ENCODE measurements at regions not wholly inside any gene's neighbourhood (a gene's known extent, or its start where the extent isn't known, plus 50 kb on each side); places are given as distances from the start of the nearest gene placed in this dataset.
"Not testable (repeated sequence)": the region's sequence is repeated elsewhere in the genome, so short reads cannot be mapped to it uniquely, and the experiment has no call there.

DNA sequence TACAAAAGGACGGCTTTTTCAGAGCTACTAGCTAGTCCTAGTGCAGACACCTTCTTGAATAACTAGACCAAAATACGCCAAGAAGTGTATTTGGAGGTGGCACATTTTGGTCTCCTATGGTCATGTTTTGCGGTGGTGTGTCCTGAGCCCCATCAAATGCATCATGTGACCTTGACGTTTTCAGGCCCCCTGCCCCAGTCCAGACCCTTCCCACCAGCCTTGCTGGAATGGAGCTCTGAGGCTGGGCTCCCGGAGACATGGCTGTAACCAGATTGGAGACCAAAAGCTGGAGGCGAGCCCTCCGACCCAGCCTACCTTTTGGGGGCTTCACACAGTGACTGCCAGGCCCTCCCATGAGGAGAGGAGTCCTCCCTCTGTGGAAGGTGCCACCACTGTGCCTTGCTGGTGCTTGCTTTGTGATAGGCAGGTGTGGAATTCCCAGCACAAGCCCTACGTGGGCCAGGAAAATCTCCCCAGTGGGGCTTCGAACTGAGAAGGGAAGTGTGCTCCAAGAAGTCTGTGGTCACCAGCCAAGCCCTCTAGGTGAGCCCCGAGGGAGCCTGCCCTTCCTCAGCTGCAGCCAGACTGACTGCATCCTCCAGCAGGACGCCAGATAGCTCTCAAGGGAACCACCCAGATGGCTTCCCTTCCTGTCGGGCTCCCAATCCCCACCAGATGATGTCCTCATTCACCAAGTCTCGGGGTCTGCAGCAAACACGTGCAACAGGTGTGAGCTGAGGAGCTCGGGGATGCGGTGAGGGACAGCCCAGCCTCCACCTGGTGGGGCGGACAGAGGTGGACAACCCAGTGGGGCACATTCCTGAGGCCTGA, 126.2 kb downstream of the ASB7 start:
- Histone ChIP-seq H3K4me3 (no peak overlapping the region), H3K4me1 (peaks cover 46% of the 10 kb centered on the region), H3K27me3 (no peaks in the 10 kb centered on the region), H3K4me2 (peak overlapping the region; percentile 67), H4K20me1 (no peaks in the 10 kb centered on the region), H3K9ac (no peak overlapping the region), H3K27ac (no peak overlapping the region), H3K9me3 (no peaks in the 10 kb centered on the region; the same call in 1 of the 2 replicates), H3K36me3 (no peaks in the 10 kb centered on the region)
- no peak for TF ChIP-seq Cebpa-rat (IDR thresholded peaks at IDR 0.05)

DNA sequence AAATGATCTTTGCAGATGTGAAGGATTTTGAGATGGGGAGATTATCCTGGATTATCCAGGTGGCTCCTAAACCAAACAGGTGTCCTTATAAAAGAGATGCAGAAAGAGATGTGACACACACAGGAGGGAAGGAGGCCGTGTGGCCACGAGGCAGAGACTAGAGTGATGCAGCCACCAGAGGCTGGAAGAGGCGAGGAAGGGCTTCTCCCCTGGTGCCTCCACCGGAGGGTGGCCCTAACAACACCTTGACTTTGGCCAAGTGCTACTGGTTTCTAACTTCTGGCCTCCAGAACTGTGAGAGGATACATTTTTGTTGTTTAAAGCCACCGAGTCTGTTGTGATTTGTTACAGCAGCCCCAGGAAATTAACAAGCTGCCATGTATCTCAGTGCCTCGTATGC, 127.1 kb downstream of the ASB7 start:
- Histone ChIP-seq H3K36me3 (no peaks in the 10 kb centered on the region), H3K27me3 (no peaks in the 10 kb centered on the region), H4K20me1 (no peaks in the 10 kb centered on the region), H3K27ac (no peak overlapping the region), H3K4me1 (peaks cover 46% of the 10 kb centered on the region), H3K4me3 (no peak overlapping the region), H3K9ac (no peak overlapping the region), H3K9me3 (peaks cover 7% of the 10 kb centered on the region), H3K4me2 (peak overlapping the region; percentile 67)
- no peak for TF ChIP-seq Cebpa-rat (IDR thresholded peaks at IDR 0.05)

DNA sequence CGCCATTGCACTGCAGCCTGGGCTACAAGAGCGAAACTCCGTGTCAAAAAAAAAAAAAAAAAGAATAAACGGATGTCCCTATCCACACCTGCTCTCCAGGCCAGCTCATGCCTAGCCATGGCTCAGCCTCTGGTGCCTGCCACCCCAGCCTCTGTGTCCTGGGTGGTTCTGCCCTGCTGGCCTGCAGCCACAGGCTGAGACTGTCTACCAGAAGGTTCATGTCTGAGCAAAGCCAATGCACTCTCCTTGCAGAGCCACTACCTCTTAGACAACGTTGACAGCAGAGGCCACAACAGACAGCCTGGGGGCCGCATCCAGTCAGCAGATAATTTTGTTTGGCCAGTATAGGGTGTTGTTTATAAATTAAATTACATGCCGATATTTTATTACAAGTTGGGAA, 127.7 kb downstream of the ASB7 start:
- no peaks in the 10 kb centered on the region for H4K20me1 ChIP-seq
- peaks cover 7% of the 10 kb centered on the region for H3K9me3 ChIP-seq
- no peak overlapping the region for H3K4me3 ChIP-seq
- no peak overlapping the region for H3K4me2 ChIP-seq
- H3K36me3 ChIP-seq: no peaks in the 10 kb centered on the region
- no peak overlapping the region for H3K9ac ChIP-seq
- H3K4me1 ChIP-seq: peaks cover 46% of the 10 kb centered on the region
- H3K27me3 ChIP-seq: no peaks in the 10 kb centered on the region
- no peak overlapping the region for H3K27ac ChIP-seq
- no peak for TF ChIP-seq Cebpa-rat (IDR thresholded peaks at IDR 0.05)

DNA sequence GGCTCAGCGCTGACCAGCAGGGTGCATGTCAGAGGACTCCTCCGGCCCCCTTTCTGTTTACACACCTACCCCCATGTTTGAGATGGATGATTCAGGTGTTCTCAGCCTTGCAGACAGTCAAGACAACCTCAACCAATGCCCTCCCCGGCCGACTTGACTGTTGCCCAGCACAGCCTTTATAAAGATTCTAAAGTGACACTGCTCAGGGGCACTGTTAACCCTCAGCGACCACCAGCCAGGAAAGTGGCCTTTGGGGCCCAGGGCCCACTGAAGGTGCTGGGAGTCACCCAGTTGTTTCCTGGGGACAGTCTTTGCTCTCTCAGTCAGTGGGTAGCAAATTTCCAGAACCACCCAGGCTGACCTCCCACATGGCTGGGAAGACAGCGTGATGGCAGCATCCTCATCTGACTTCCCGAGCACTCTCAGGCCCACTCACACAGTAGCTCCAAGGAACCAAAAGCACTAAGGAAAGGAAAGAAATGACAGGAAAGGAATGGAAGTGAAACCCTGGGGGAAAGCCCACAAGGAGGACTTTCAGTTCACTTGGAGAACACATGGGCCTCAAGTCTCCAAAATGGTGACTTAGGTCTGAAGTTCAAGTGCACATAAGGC, 128.4 kb downstream of the ASB7 start:
- Histone ChIP-seq H3K27ac (no peak overlapping the region), H3K9me3 (peaks cover 7% of the 10 kb centered on the region)

DNA sequence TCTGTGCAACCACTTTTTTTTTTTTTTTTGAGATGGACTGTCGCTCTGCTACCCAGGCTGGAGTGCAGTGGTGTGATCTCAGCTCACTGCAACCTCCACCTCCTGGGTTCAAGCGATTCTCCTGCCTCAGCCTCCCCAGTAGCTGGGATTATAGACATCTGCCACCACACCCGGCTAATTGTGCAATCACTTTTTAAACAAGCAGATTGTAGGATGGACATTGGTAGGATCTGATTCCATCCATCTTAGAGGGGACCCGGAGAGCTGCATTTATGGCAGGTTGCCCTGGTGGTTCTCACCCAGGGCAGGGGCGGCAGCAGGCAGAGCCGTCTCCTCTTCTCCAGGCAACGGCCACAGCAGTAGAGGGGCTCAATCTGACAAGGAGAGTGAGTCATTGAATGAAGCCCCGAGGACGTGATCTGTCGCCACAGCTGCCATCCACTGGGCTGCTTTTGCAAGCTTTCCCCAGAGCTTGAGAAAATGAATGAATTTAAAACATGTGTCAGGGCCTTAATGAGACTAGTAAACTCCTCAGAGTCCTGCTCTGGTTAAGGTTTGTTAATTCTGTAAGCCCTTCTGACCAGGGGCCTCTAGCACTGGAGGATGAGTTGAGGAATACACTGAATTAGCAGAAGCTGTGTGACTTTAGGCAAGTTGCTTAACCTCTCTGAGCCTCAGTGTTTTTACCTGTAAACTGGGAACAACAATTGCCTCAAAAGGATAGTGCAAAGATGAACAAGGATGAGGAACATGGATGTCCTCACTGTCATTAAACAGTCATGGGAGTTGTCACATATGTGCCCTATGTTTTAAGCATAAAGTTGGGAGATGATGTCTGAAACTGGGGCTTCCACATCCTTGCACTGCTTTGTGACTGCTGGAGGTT, 129.1 kb downstream of the ASB7 start:
- Histone ChIP-seq H3K4me2 (no peak overlapping the region), H3K9me3 (peaks cover 7% of the 10 kb centered on the region), H3K36me3 (no peaks in the 10 kb centered on the region), H3K4me3 (no peak overlapping the region), H4K20me1 (no peaks in the 10 kb centered on the region), H3K4me1 (peaks cover 34% of the 10 kb centered on the region), H3K27me3 (no peaks in the 10 kb centered on the region), H3K27ac (no peak overlapping the region), H3K9ac (no peak overlapping the region)
- no peak for TF ChIP-seq Cebpa-rat (IDR thresholded peaks at IDR 0.05)

More for the DNA sequence above, 128.4 kb downstream of the ASB7 start:
- Histone ChIP-seq H3K27me3 (no peaks in the 10 kb centered on the region), H3K9ac (no peak overlapping the region), H3K4me1 (peaks cover 41% of the 10 kb centered on the region), H3K36me3 (no peaks in the 10 kb centered on the region), H4K20me1 (no peaks in the 10 kb centered on the region), H3K4me3 (no peak overlapping the region), H3K4me2 (no peak overlapping the region)
- TF ChIP-seq Cebpa-rat (IDR thresholded peaks at IDR 0.05): no peak

DNA sequence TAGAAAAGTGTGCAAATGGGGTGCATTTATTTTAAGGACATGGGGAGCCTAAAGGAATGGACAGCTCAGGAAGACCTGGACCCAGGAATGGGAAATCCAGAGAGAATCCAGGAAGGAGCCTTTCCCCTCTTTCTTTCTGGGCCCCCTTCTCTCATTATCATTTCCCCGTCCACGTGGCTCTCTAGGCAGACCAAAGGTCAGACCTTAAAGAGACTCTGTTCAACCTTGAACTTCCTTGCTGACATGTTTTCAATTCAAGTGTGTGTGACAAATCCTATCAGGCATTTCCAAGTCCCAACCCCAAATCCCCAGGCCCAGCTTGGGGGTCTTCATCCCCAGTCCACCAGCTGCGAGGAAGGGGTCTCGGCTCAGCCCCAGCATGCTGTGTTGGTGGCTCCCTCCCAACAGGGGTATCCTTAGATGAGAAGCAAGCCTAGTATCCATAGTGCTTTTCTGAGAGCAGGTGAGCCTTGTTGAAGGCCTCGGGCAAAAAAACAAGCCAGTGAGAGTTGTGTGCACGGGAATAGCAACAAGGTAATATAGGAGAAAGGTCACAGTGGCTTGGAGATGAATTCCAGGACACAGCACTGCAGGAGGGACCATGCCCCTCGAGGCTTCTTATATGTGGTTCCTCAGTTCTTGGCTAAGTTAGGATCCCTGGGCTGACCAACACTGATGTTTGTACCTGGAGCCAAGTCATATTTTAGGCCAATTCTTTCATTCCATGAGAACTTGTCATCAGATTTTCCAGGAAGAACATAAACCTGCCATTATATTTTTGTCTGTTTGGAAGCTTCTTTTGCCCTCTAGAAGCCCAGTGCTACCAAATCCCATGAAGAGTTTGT, 130.0 kb downstream of the ASB7 start:
- H3K4me2 ChIP-seq: no peak overlapping the region
- peaks cover 7% of the 10 kb centered on the region for H3K9me3 ChIP-seq
- H3K4me3 ChIP-seq: no peak overlapping the region
- TF ChIP-seq Cebpa-rat (IDR thresholded peaks at IDR 0.05): no peak
- H4K20me1 ChIP-seq: no peaks in the 10 kb centered on the region
- H3K4me1 ChIP-seq: peaks cover 24% of the 10 kb centered on the region
- no peak overlapping the region for H3K27ac ChIP-seq
- no peaks in the 10 kb centered on the region for H3K27me3 ChIP-seq
- H3K36me3 ChIP-seq: no peaks in the 10 kb centered on the region
- no peak overlapping the region for H3K9ac ChIP-seq

DNA sequence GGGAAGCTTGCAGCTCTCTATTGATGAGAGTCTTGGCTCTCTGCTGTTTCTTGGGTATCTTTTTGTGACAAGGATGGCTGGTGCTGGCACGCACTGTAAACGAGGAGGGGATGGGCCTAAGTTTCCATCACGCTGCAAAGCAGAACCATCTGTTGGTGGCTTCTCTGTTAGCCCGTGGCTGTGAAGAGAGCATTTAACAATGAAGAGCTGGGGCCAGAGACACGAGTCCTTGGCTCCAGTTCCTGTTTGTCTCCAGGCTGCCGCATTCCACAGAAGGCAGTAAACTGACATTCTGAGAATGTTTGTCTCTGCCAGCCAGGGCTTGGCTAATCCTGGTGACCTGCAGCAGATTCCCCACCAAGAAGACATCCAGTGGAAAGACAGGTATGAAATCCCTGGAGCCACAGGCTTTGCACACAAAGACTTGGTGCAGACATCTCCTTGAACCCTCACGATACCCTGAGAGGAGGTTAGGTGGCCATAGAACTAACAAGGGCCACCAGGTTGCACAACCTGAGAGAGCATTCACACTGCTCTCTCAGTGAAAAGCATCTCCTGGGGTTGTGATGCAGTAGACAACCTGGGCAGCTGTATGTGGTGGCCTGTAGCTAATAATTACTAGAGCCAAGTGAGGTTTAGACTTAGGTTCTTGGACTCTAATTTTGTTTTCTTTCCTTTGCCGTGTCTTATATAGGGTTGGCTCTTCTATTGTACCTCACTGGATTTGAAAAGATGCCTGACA, 130.9 kb downstream of the ASB7 start:
- H4K20me1 ChIP-seq: no peaks in the 10 kb centered on the region
- no peak overlapping the region for H3K27ac ChIP-seq
- no peak overlapping the region for H3K9ac ChIP-seq
- H3K4me1 ChIP-seq: peaks cover 16% of the 10 kb centered on the region
- no peaks in the 10 kb centered on the region for H3K36me3 ChIP-seq
- H3K9me3 ChIP-seq: peaks cover 7% of the 10 kb centered on the region
- no peaks in the 10 kb centered on the region for H3K27me3 ChIP-seq
- no peak overlapping the region for H3K4me2 ChIP-seq
- TF ChIP-seq Cebpa-rat (IDR thresholded peaks at IDR 0.05): no peak
- no peak overlapping the region for H3K4me3 ChIP-seq

DNA sequence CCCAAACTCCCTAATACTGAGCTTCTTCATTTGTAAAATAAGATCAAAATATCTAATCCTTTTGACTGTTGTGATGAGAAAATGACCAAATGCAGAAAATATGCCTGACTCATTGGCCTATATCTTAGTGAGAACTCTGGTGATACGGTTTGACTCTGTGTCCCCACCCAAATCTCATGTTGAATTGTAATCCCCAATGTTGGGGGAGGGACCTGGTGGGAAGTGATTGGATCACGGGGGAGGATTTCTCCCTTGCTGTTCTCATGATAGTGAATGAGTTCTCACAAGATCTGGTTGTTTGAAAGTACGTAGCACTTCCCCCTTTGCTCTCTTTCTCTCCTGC, 131.4 kb downstream of the ASB7 start:
- not testable (repeated sequence) for H4K20me1 ChIP-seq, H3K9ac ChIP-seq, H3K36me3 ChIP-seq, H3K4me2 ChIP-seq, H3K9me3 ChIP-seq, H3K27ac ChIP-seq, H3K4me3 ChIP-seq, H3K27me3 ChIP-seq
- peaks cover 10% of the 10 kb centered on the region for H3K4me1 ChIP-seq

DNA sequence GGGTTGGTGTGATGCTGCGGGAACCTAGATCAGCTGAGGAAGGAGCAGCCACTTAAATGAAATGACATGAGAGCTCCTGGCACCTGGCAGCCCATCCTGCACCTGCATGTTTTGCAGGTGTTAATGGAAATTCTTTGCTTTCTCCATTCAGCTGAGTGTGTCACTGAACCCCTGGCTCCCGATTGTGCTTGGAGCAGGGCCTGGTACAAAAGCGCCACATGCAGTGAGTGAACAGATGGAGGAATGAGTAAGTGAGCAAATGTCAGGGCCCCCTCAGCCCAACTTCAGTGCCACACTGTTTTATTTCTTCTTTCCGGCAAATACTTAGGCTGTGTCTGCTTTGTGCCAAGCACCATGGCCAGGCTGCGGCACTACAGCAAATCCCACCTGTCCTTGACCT, 132.2 kb downstream of the ASB7 start:
- TF ChIP-seq Cebpa-rat (IDR thresholded peaks at IDR 0.05): no peak
- H3K9ac ChIP-seq: no peak overlapping the region
- H3K27ac ChIP-seq: no peak overlapping the region
- no peak overlapping the region for H3K4me2 ChIP-seq
- H3K4me3 ChIP-seq: no peak overlapping the region
- no peaks in the 10 kb centered on the region for H3K36me3 ChIP-seq
- H3K27me3 ChIP-seq: no peaks in the 10 kb centered on the region
- H3K4me1 ChIP-seq: peaks cover 7% of the 10 kb centered on the region
- no peaks in the 10 kb centered on the region for H4K20me1 ChIP-seq
- peaks cover 7% of the 10 kb centered on the region for H3K9me3 ChIP-seq

Measured in BLaER1 (cell line).